Neuronal stem cell (in vitro differentiated cells): ENCODE measurements at regions not wholly inside any gene's neighbourhood (a gene's known extent, or its start where the extent isn't known, plus 50 kb on each side); places are given as distances from the start of the nearest gene placed in this dataset.

ENCODE experiments used
- DNase-seq: peaks from one replicate; pipeline ENCODE4 v3.0.0-alpha.2; 2013; ENCODE audit warnings: low spot score
- H2AFZ ChIP-seq: one replicate; pipeline ENCODE4 v1.6.1; 2013; ENCODE audit warnings: mild to moderate bottlenecking, low read length, inconsistent platforms
- H2AK5ac ChIP-seq: 2 replicates; pipeline ENCODE4 v1.6.1; 2013; ENCODE audit warnings: low read depth, mild to moderate bottlenecking, inconsistent platforms, low read length, moderate library complexity, mixed read lengths
- H2BK120ac ChIP-seq: 2 replicates; pipeline ENCODE4 v1.6.1; 2013; ENCODE audit warnings: low read depth, mild to moderate bottlenecking, inconsistent platforms, low read length, moderate library complexity, mixed read lengths
- H2BK12ac ChIP-seq: one replicate; pipeline ENCODE4 v1.6.1; 2013; ENCODE audit warnings: low read length, inconsistent platforms
- H2BK15ac ChIP-seq: 2 replicates; pipeline ENCODE4 v1.6.1; 2013; ENCODE audit warnings: mild to moderate bottlenecking, low read length, inconsistent platforms, mixed read lengths
- H2BK5ac ChIP-seq: one replicate; pipeline ENCODE4 v1.6.1; 2013; ENCODE audit warnings: inconsistent platforms, mild to moderate bottlenecking, low read length, moderate library complexity
- H3K14ac ChIP-seq: one replicate; pipeline ENCODE4 v1.6.1; 2013; ENCODE audit warnings: low read length, inconsistent platforms
- H3K18ac ChIP-seq: 2 replicates; pipeline ENCODE4 v1.6.1; 2013; ENCODE audit warnings: low read length, inconsistent platforms
- H3K23ac ChIP-seq: 2 replicates; pipeline ENCODE4 v1.6.1; 2013; ENCODE audit warnings: low read depth, mild to moderate bottlenecking, mixed read lengths, low read length, inconsistent platforms; ENCODE audit not compliant: poor library complexity
- H3K27ac ChIP-seq: replicated peaks from 3 replicates; pipeline ENCODE4 v1.5.1; 2013; ENCODE audit warnings: low read length, inconsistent platforms
- H3K27me3 ChIP-seq, 3 experiments: 2 replicates each; pipeline ENCODE4 v1.6.1; 2013; ENCODE audit warnings: low read length in 3 of 3, mild to moderate bottlenecking in 2 of 3, inconsistent platforms in 1 of 3, low read depth in 1 of 3, mixed read lengths in 1 of 3, moderate library complexity in 1 of 3; ENCODE audit not compliant: control insufficient read depth in 3 of 3, insufficient read depth in 3 of 3
- H3K36me3 ChIP-seq, 2 donors: replicated peaks in 1 of 2; 2 replicates each; pipeline ENCODE4 v1.6.1; 2013; ENCODE audit warnings: low read length in 2 of 2; ENCODE audit not compliant: control insufficient read depth in 2 of 2, insufficient read depth in 2 of 2
- H3K4ac ChIP-seq: 2 replicates; pipeline ENCODE4 v1.6.1; 2013; ENCODE audit warnings: inconsistent platforms, mild to moderate bottlenecking, low read length, moderate library complexity
- H3K4me1 ChIP-seq, 2 donors: 1 replicate in 1 of 2; 2 replicates in 1 of 2; pipeline ENCODE4 v1.6.1; 2013; ENCODE audit warnings: low read length in 2 of 2, low read depth in 1 of 2; ENCODE audit not compliant: control insufficient read depth in 2 of 2, insufficient read depth in 1 of 2
- H3K4me2 ChIP-seq: one replicate; pipeline ENCODE4 v1.6.1; 2013; ENCODE audit warnings: mild to moderate bottlenecking, low read length, inconsistent platforms; ENCODE audit not compliant: insufficient read depth, poor library complexity, severe bottlenecking
- H3K4me3 ChIP-seq, 2 donors: 2 replicates each; pipeline ENCODE4 v1.5.1; 2013; ENCODE audit warnings: low read length in 2 of 2, mild to moderate bottlenecking in 2 of 2, inconsistent platforms in 1 of 2, moderate library complexity in 1 of 2
- H3K79me1 ChIP-seq: one replicate; pipeline ENCODE4 v1.6.1; 2013; ENCODE audit warnings: low read depth, mild to moderate bottlenecking, inconsistent platforms, low read length, moderate library complexity
- H3K9ac ChIP-seq: one replicate; pipeline ENCODE4 v1.6.1; 2013; ENCODE audit warnings: mild to moderate bottlenecking, low read depth, low read length, inconsistent platforms; ENCODE audit not compliant: poor library complexity
- H3K9me3 ChIP-seq, 2 donors: replicated peaks in 1 of 2; 2 replicates each; pipeline versions ENCODE3 to v1.6.1; 2013; ENCODE audit warnings: low read length in 2 of 2, mild to moderate bottlenecking in 2 of 2, inconsistent platforms in 1 of 2, low read depth in 1 of 2, mixed read lengths in 1 of 2, moderate library complexity in 1 of 2; ENCODE audit not compliant: control insufficient read depth in 2 of 2, insufficient read depth in 1 of 2
- H4K8ac ChIP-seq: one replicate; pipeline ENCODE4 v1.6.1; 2013; ENCODE audit warnings: low read depth, mild to moderate bottlenecking, inconsistent platforms, low read length, moderate library complexity
- H4K91ac ChIP-seq: one replicate; pipeline ENCODE4 v1.6.1; 2013; ENCODE audit warnings: low read length, low read depth, mild to moderate bottlenecking, inconsistent platforms; ENCODE audit not compliant: poor library complexity
- WGBS, 2 donors: extraction: QIAGEN DNeasy Blood & Tissue Kit; methylation state at CpG; one replicate each; pipeline ENCODE4 v1.1.7; 2013; ENCODE audit warnings: missing lambda C conversion rate in 2 of 2, mixed read lengths in 1 of 2; ENCODE audit not compliant: insufficient read length in 2 of 2, insufficient replicate concordance in 1 of 2; ENCODE audit errors: extremely low coverage in 2 of 2; 5-methylcytosine and 5-hydroxymethylcytosine counted together

DNA sequence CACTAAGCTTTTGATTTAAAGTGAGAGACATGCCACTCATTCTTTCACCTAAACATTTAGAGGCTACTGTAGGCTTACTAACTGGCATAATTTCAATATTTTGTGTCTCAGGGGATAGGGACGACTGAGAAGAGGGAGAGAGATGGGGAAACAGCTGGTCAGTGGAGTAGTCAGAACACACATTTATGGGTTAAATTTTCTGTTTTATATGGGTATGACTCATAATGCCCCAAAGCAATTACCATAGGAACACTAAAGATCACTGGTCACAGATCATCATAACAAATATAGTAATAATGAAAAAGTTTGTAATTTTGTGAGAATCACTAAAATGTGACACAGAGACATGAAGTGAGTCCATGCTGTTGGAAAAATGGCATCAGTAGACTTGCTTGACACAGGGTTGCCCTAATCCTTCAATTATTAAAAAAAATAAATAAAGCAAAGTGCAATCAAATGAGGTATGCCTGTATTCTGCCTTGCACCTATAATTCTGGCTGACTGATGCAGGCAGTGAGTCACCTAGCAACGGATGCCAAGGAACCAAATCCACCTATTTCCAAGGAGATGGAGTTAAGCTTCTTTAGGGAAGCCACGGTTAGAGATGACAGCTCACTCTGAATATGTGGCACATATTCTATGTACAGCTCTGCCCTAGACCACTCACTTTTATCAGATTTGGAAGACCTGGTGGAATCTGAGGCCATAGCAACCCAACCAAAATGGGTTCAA lies 166.1 kb downstream of the MARCHF11 start:
- Histone ChIP-seq H3K9me3 (peaks cover 0 to 8% of the 10 kb centered on the region in 2 donors), H3K27ac (no peak overlapping the region), H2BK120ac (no peak overlapping the region), H3K79me1 (no peaks in the 10 kb centered on the region), H3K27me3 (no peaks in the 10 kb centered on the region), H4K91ac (no peak overlapping the region), H3K4me3 (no peak overlapping the region), H3K9ac (no peak overlapping the region), H3K14ac (no peak overlapping the region), H3K23ac (no peak overlapping the region), H3K18ac (no peak overlapping the region), H2BK12ac (no peak overlapping the region), H2BK5ac (no peak overlapping the region), H2AK5ac (no peak overlapping the region), H3K36me3 (no peaks in the 10 kb centered on the region), H2AFZ (no peak overlapping the region), H2BK15ac (no peak overlapping the region), H4K8ac (no peak overlapping the region), H3K4me1 (no peaks in the 10 kb centered on the region), H3K4me2 (no peak overlapping the region), H3K4ac (no peak overlapping the region)
- no peak for DNase-seq
- no CpG with 5 or more reads among the region's 3 CpGs for WGBS, 2 donors

DNA sequence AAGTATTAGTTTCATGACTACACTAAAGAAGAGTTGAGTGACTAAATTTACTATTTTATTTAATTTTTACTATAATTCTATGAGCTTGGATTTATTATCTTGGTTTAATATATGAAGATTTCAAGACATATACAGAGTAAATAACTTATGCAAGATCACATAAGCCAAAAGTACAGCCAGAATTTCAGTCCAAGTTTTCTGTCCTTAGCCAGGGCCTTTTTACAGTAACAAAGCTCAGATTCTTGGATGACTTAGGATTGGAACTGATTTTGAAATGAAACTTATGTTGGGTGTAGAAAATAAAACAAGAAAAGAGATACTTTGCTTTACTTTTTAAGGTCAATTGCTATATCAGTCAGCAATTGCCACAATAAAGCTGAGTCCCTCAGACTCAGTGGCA lies 170.3 kb downstream of the MARCHF11 start:
- no peak overlapping the region for H2BK5ac ChIP-seq
- H3K9me3 ChIP-seq, result peaks cover 0 to 4% of the 10 kb centered on the region in 2 donors

DNA sequence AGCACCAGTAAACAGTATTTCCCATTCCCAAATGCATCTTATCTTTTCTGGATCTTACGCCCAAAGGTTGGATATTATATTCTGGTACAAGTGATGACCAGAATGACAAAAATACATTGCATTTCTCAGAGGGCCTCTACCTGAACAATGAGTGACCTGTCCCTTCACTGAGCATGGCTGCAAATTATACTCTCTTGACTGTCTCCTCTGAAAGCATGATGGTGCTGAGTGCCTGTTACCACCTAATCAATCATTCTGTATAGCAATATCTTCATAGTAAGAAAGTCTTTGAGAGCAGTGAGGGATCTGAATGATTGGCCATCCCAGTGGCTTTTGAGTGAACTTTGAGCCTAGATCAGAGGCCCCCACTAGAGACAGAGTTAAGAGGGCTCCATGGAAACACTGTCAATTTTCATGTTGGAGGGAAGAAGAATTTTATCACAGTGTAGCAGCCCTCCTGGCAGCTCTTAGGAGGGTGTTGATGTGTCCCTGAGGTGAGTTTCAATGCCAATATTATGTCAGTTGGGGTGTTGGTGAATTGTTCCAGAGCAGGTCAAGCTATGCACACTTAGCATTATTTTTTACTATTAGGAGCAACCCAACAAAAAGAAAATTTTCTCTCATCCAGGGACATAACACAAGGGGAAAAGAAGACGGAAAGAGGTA lies 171.7 kb downstream of the MARCHF11 start:
- no peak overlapping the region for H3K18ac ChIP-seq
- no peaks in the 10 kb centered on the region for H3K4me1 ChIP-seq
- no peaks in the 10 kb centered on the region for H3K27me3 ChIP-seq
- H2AK5ac ChIP-seq, result no peak overlapping the region
- WGBS, 2 donors, result no CpG with 5 or more reads among the region's 2 CpGs
- DNase-seq, result no peak
- H4K8ac ChIP-seq, result no peak overlapping the region
- H3K27ac ChIP-seq, result no peak overlapping the region
- H3K4ac ChIP-seq, result no peak overlapping the region
- no peaks in the 10 kb centered on the region for H3K36me3 ChIP-seq
- H3K23ac ChIP-seq, result no peak overlapping the region
- no peaks in the 10 kb centered on the region for H3K79me1 ChIP-seq
- H3K9me3 ChIP-seq, result peaks cover 0 to 4% of the 10 kb centered on the region in 2 donors
- no peak overlapping the region for H2BK12ac ChIP-seq
- H3K14ac ChIP-seq, result no peak overlapping the region
- H3K4me2 ChIP-seq, result no peak overlapping the region
- no peak overlapping the region for H2BK15ac ChIP-seq
- no peak overlapping the region for H2BK120ac ChIP-seq
- H4K91ac ChIP-seq, result no peak overlapping the region
- no peak overlapping the region for H2AFZ ChIP-seq
- no peak overlapping the region for H3K9ac ChIP-seq
- no peak overlapping the region for H2BK5ac ChIP-seq
- H3K4me3 ChIP-seq, result no peak overlapping the region

More for the DNA sequence above, 170.3 kb downstream of the MARCHF11 start:
- Histone ChIP-seq H3K36me3 (no peaks in the 10 kb centered on the region), H3K4me3 (no peak overlapping the region), H3K79me1 (no peaks in the 10 kb centered on the region), H2BK12ac (no peak overlapping the region), H2AK5ac (no peak overlapping the region), H3K4me1 (no peaks in the 10 kb centered on the region), H3K23ac (no peak overlapping the region), H3K4ac (no peak overlapping the region), H3K4me2 (no peak overlapping the region), H2AFZ (no peak overlapping the region), H3K18ac (no peak overlapping the region), H4K8ac (no peak overlapping the region), H2BK15ac (no peak overlapping the region), H3K9ac (no peak overlapping the region), H2BK120ac (no peak overlapping the region), H3K14ac (no peak overlapping the region), H3K27me3 (no peaks in the 10 kb centered on the region), H4K91ac (no peak overlapping the region), H3K27ac (no peak overlapping the region)
- DNase-seq, result no peak

DNA sequence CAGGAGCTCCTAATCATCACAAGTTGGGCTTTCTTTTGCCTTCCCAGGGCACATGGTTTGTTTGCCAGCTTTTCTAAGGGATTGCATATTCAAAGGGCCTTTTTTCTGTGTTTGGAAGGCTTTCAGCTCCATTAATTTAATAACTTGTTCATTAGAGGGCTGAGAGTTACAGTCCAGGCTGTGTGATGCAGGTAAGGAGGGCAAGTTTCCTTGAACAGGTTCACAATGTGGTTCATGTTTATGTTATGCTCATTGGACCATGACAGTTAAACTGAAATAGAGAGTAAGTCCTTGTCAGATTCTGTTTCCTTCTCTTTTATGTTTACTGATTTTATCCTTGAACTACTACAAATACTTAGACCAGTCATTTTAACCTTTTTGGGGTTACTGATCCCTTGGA lies 174.4 kb downstream of the MARCHF11 start:
- H3K4ac ChIP-seq, result no peak overlapping the region
- no peak overlapping the region for H2AFZ ChIP-seq

More for the DNA sequence above, 174.4 kb downstream of the MARCHF11 start:
- Histone ChIP-seq H3K4me3 (no peak overlapping the region), H3K79me1 (no peaks in the 10 kb centered on the region), H4K91ac (no peak overlapping the region), H3K27ac (no peak overlapping the region), H3K9me3 (peaks cover 0 to 4% of the 10 kb centered on the region in 2 donors), H3K9ac (no peak overlapping the region), H3K4me2 (no peak overlapping the region), H3K14ac (no peak overlapping the region), H3K27me3 (no peaks in the 10 kb centered on the region), H2BK120ac (no peak overlapping the region), H3K36me3 (no peaks in the 10 kb centered on the region), H2BK15ac (no peak overlapping the region), H3K23ac (no peak overlapping the region), H2AK5ac (no peak overlapping the region), H2BK5ac (no peak overlapping the region), H4K8ac (no peak overlapping the region), H3K18ac (no peak overlapping the region), H2BK12ac (no peak overlapping the region), H3K4me1 (no peaks in the 10 kb centered on the region)
- no peak for DNase-seq
